Panc1 (cell line): ENCODE measurements at regions not wholly inside any gene's neighbourhood (a gene's known extent, or its start where the extent isn't known, plus 50 kb on each side); places are given as distances from the start of the nearest gene placed in this dataset.

Source experiments
- POLR2AphosphoS5 ChIP-seq: IDR thresholded peaks from 2 replicates; pipeline ENCODE4 v1.6.1; 2012; ENCODE audit warnings: mild to moderate bottlenecking, low read depth, low read length, moderate library complexity
- TF ChIP-seq, protein P1 (sequence below): fragments of 450-650 bp; IDR thresholded peaks from 2 replicates; pipeline ENCODE4 v1.5.1; 2017; ENCODE audit warnings: mild to moderate bottlenecking
- TF ChIP-seq, protein P2 (sequence below), 2 experiments: IDR thresholded peaks; 2 replicates each; pipeline ENCODE4 v1.6.1; 2011 to 2012; ENCODE audit warnings: low read depth in 2 of 2, control low read depth in 1 of 2, low read length in 1 of 2, mild to moderate bottlenecking in 1 of 2, moderate library complexity in 1 of 2; ENCODE audit not compliant: insufficient read depth in 1 of 2

DNA sequence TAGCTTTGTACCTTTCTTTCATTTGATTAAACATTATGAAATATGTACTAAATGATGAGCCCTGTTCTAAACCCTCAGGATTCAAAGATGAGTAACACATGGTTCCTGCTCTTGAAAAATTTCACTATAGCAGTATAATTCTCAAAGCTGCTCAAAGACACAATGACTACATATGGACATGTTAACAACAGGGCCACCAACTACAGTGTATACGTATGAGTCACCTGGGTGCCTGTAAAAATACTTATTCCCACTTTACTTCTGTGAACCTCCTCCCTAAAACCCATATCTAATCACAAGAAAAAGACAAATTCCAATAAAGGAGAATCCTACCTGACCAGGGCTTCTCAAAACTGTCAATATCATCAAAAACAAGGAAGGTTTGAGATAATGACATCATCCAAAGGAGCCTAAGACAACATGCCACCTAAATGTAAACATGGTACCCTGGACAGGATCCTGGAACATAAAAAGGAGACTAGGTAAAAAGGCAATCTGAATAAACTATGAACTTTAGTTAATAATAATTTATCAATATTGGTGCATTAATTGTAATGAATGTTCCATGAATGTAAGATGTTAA is 84.7 kb downstream of the FAM161A start:
- TF ChIP-seq, protein P1, sequence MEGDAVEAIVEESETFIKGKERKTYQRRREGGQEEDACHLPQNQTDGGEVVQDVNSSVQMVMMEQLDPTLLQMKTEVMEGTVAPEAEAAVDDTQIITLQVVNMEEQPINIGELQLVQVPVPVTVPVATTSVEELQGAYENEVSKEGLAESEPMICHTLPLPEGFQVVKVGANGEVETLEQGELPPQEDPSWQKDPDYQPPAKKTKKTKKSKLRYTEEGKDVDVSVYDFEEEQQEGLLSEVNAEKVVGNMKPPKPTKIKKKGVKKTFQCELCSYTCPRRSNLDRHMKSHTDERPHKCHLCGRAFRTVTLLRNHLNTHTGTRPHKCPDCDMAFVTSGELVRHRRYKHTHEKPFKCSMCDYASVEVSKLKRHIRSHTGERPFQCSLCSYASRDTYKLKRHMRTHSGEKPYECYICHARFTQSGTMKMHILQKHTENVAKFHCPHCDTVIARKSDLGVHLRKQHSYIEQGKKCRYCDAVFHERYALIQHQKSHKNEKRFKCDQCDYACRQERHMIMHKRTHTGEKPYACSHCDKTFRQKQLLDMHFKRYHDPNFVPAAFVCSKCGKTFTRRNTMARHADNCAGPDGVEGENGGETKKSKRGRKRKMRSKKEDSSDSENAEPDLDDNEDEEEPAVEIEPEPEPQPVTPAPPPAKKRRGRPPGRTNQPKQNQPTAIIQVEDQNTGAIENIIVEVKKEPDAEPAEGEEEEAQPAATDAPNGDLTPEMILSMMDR: no peak
- no peak for TF ChIP-seq POLR2AphosphoS5
- TF ChIP-seq, protein P2, sequence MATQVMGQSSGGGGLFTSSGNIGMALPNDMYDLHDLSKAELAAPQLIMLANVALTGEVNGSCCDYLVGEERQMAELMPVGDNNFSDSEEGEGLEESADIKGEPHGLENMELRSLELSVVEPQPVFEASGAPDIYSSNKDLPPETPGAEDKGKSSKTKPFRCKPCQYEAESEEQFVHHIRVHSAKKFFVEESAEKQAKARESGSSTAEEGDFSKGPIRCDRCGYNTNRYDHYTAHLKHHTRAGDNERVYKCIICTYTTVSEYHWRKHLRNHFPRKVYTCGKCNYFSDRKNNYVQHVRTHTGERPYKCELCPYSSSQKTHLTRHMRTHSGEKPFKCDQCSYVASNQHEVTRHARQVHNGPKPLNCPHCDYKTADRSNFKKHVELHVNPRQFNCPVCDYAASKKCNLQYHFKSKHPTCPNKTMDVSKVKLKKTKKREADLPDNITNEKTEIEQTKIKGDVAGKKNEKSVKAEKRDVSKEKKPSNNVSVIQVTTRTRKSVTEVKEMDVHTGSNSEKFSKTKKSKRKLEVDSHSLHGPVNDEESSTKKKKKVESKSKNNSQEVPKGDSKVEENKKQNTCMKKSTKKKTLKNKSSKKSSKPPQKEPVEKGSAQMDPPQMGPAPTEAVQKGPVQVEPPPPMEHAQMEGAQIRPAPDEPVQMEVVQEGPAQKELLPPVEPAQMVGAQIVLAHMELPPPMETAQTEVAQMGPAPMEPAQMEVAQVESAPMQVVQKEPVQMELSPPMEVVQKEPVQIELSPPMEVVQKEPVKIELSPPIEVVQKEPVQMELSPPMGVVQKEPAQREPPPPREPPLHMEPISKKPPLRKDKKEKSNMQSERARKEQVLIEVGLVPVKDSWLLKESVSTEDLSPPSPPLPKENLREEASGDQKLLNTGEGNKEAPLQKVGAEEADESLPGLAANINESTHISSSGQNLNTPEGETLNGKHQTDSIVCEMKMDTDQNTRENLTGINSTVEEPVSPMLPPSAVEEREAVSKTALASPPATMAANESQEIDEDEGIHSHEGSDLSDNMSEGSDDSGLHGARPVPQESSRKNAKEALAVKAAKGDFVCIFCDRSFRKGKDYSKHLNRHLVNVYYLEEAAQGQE (IDR thresholded peaks at IDR 0.05; ENCODE audit: insufficient read depth in 1 of 2, low read depth in 2 of 2, low read length in 1 of 2): no peak
